Progenitor cell of endocrine pancreas (in vitro differentiated cells): ENCODE measurements at regions not wholly inside any gene's neighbourhood (a gene's known extent, or its start where the extent isn't known, plus 50 kb on each side); places are given as distances from the start of the nearest gene placed in this dataset.

Experiments
- DNase-seq: peaks from one replicate; pipeline ENCODE4 v3.0.0; 2021; ENCODE audit warnings: low spot score; ENCODE audit not compliant: unreplicated experiment
- H3K27ac Mint-ChIP-seq: 2 replicates; pipeline ENCODE4 v1.8.0; 2021; ENCODE audit warnings: mild to moderate bottlenecking, moderate library complexity, mixed read lengths
- H3K27me3 Mint-ChIP-seq: 2 replicates; pipeline ENCODE4 v1.8.0; 2021; ENCODE audit warnings: mixed read lengths
- H3K36me3 Mint-ChIP-seq: 2 replicates; pipeline ENCODE4 v1.8.0; 2022; ENCODE audit warnings: mixed read lengths; ENCODE audit not compliant: insufficient read depth
- H3K4me1 Mint-ChIP-seq: 2 replicates; pipeline ENCODE4 v1.8.0; 2021; ENCODE audit warnings: low read depth, mixed read lengths
- H3K4me3 Mint-ChIP-seq: 2 replicates; pipeline ENCODE4 v1.8.0; 2021; ENCODE audit warnings: low read depth, mild to moderate bottlenecking, moderate library complexity, mixed read lengths
- H3K9me3 Mint-ChIP-seq: 2 replicates; pipeline ENCODE4 v1.8.0; 2021; ENCODE audit warnings: low read depth, mixed read lengths
- TF ChIP-seq, protein P1 (sequence below): fragments of 200-600 bp; sonication (generic); IDR thresholded peaks from one replicate; pipeline ENCODE4 v1.5.0; 2021; ENCODE audit warnings: antibody characterized with exemption, mild to moderate bottlenecking; ENCODE audit not compliant: unreplicated experiment

DNA sequence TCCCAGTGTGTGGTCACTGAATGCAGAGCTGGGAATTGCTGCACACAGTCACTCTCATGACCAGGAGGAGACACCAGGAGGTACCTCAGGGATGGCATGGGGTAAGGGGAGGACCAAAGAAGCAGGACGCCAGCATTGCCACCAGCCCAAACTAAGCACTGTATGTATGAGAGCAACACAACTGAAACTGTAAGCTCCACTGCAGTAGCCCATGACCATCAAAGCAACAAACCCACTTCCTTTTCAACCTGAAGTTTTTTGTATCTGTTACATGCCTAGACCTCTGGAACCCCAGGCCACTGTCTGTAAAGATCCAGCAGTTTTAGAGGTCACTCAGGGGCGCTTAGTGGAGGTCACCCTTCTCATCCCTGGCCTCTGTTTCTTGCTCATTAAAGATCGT is 164.3 kb downstream of the SETD4 start:
- no peak for DNase-seq
- Mint-ChIP-seq H3K4me3 (no peak overlapping the region), H3K27me3 (no peaks in the 10 kb centered on the region), H3K36me3 (no peaks in the 10 kb centered on the region), H3K4me1 (no peaks in the 10 kb centered on the region), H3K27ac (no peak overlapping the region), H3K9me3 (peaks cover 4% of the 10 kb centered on the region)
- TF ChIP-seq, protein P1, sequence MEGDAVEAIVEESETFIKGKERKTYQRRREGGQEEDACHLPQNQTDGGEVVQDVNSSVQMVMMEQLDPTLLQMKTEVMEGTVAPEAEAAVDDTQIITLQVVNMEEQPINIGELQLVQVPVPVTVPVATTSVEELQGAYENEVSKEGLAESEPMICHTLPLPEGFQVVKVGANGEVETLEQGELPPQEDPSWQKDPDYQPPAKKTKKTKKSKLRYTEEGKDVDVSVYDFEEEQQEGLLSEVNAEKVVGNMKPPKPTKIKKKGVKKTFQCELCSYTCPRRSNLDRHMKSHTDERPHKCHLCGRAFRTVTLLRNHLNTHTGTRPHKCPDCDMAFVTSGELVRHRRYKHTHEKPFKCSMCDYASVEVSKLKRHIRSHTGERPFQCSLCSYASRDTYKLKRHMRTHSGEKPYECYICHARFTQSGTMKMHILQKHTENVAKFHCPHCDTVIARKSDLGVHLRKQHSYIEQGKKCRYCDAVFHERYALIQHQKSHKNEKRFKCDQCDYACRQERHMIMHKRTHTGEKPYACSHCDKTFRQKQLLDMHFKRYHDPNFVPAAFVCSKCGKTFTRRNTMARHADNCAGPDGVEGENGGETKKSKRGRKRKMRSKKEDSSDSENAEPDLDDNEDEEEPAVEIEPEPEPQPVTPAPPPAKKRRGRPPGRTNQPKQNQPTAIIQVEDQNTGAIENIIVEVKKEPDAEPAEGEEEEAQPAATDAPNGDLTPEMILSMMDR: no peak

DNA sequence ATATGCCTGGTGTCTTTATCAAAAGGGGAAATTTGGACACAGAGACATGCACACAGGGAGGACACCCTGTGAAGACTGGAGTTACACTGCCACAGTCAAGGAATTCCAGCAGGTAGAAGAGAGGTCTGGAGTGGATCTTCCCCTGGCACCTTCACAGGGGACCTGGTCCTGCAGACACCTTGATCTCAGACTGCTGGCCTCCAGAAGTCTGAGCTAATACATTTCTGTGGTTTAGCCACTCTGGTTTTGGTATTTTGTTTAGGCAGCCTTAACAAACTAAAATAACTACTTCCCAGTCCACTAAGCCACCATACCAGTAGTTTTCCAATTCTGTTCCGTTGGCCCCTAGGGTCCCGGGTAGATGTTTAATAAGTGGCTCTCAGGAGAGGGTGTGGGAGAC is 164.7 kb downstream of the SETD4 start:
- H3K27me3 Mint-ChIP-seq: no peaks in the 10 kb centered on the region
- DNase-seq: no peak
- H3K4me3 Mint-ChIP-seq: no peak overlapping the region
- H3K27ac Mint-ChIP-seq: no peak overlapping the region
- H3K4me1 Mint-ChIP-seq: no peaks in the 10 kb centered on the region
- peaks cover 4% of the 10 kb centered on the region for H3K9me3 Mint-ChIP-seq
- TF ChIP-seq, protein P1: no peak
- no peaks in the 10 kb centered on the region for H3K36me3 Mint-ChIP-seq

DNA sequence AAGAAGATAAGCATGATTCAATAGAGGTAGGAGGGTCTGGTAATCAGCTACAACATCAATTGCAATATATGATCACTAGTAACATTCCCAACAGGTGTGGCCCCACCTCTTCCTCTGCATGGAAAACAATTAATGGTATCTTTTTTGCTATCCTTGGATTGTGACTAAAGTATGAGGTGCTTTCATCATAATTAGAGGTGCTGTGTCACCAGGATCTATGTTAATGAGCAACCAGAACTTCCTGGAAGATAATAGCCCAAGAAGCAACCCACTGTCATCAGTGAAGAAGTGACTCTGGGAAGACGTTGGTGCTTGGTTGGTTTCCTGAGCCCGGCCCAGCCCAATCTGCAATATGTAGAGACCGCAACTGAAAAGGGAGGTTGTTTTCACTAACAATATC is 167.2 kb downstream of the SETD4 start:
- TF ChIP-seq, protein P1: no peak
- Mint-ChIP-seq H3K4me3 (no peak overlapping the region), H3K4me1 (no peaks in the 10 kb centered on the region), H3K9me3 (peaks cover 4% of the 10 kb centered on the region), H3K27me3 (no peaks in the 10 kb centered on the region), H3K27ac (no peak overlapping the region), H3K36me3 (no peaks in the 10 kb centered on the region)
- no peak for DNase-seq

DNA sequence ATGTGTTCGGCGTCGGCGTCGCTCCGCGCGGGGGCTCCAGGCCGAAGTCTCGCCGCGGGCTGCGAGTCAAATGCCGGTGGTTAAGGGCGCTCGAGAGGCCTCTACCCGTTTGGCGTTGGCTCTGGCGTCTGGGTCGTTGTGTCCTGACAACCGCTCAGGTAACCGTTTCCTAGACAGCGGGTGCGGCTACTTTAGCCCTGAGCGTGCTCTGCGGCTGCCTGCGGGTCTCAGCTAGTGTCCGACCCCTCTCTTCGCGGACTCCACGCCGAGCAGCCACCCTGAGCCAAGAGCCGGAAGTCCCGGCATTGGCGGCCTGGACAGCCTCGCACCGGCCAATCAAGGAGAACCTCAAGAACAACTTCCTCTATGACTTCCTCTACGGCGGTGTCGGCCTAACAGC is 173.4 kb downstream of the SETD4 start:
- Mint-ChIP-seq H3K36me3 (peaks cover 1% of the 10 kb centered on the region), H3K9me3 (peaks cover 13% of the 10 kb centered on the region), H3K27ac (no peak overlapping the region), H3K4me1 (peaks cover 11% of the 10 kb centered on the region), H3K27me3 (no peaks in the 10 kb centered on the region), H3K4me3 (no peak overlapping the region)
- DNase-seq: no peak
- TF ChIP-seq, protein P1: no peak

DNA sequence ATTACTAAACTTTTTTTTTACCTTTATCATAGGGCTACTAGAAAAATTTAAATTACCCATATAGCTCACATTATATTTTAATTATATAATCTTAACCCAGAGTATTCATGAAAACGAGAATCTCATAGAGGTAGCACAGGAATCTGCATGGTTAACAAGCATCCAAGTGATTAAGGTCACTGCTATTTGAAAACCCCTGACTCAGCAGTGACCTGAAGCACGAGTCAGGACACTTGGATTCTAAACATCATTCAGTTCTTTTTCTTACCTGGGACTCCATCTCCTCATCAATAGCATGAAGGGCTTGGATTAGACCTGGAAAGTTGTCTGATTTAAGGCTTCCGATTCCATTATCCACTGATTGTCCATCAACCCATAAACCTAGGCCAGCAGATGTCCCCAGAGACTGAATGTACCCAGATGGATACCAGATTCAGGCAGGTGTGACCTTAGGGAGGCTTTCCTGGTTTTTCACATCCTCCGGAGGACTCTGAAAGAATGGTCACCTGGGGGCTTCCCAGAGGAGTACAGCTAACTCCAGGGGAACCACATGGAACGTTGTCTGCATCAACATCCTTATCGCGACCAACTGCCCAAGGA is 174.3 kb downstream of the SETD4 start:
- H3K36me3 Mint-ChIP-seq: peaks cover 1% of the 10 kb centered on the region
- TF ChIP-seq, protein P1: no peak
- H3K27me3 Mint-ChIP-seq: peaks cover 3% of the 10 kb centered on the region
- H3K9me3 Mint-ChIP-seq: peaks cover 13% of the 10 kb centered on the region
- DNase-seq: no peak
- H3K4me1 Mint-ChIP-seq: peaks cover 11% of the 10 kb centered on the region
- no peak overlapping the region for H3K27ac Mint-ChIP-seq
- H3K4me3 Mint-ChIP-seq: no peak overlapping the region
